ENCODE measurements at regions not wholly inside any gene's neighbourhood (a gene's known extent, or its start where the extent isn't known, plus 50 kb on each side); places are given as distances from the start of the nearest gene placed in this dataset.

DNA sequence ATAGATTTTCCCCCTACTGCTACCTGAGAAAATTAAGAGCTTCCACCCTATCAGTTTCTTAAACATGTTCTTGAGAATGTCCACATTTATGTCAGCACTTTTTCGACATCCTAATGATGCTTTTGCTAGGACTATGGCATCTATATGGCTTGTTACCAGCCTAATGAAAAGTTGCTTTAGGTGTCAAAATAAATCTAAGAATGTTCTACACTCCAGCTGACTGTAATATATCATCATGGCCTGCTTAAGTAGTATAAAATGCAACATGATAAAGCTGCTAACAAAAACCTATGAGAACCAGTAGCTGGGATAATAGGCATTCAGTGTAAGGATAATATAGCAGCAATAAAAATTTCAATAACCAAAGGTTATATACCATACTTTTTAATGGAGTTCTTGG is 1983.5 kb upstream of the CELF4 start:
- H3K4me2 ChIP-seq (ENCODE audit: low read length), result no peak overlapping the region
- no peaks in the 10 kb centered on the region for H3K4me1 ChIP-seq (ENCODE audit: insufficient read depth, low read length, severe bottlenecking)
- no peaks in the 10 kb centered on the region for H3K27me3 ChIP-seq (ENCODE audit: insufficient read depth, low read length)
- H2AFZ ChIP-seq (ENCODE audit: low read length), result no peak overlapping the region
- H3K9ac ChIP-seq (ENCODE audit: low read length), result no peak overlapping the region
- no peak overlapping the region for H3K27ac ChIP-seq (ENCODE audit: low read depth, low read length, poor library complexity, severe bottlenecking)
- H3K36me3 ChIP-seq (ENCODE audit: insufficient read depth, low read length), result no peaks in the 10 kb centered on the region
- no peaks in the 10 kb centered on the region for H3K9me2 ChIP-seq (ENCODE audit: low read depth, low read length)
- H4K20me1 ChIP-seq (ENCODE audit: insufficient read depth, low read length), result no peaks in the 10 kb centered on the region
- TF ChIP-seq, protein P1, sequence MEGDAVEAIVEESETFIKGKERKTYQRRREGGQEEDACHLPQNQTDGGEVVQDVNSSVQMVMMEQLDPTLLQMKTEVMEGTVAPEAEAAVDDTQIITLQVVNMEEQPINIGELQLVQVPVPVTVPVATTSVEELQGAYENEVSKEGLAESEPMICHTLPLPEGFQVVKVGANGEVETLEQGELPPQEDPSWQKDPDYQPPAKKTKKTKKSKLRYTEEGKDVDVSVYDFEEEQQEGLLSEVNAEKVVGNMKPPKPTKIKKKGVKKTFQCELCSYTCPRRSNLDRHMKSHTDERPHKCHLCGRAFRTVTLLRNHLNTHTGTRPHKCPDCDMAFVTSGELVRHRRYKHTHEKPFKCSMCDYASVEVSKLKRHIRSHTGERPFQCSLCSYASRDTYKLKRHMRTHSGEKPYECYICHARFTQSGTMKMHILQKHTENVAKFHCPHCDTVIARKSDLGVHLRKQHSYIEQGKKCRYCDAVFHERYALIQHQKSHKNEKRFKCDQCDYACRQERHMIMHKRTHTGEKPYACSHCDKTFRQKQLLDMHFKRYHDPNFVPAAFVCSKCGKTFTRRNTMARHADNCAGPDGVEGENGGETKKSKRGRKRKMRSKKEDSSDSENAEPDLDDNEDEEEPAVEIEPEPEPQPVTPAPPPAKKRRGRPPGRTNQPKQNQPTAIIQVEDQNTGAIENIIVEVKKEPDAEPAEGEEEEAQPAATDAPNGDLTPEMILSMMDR (IDR thresholded peaks at IDR 0.05; ENCODE audit: low read length), result no peak
- no peak for TF ChIP-seq EZH2 (IDR thresholded peaks at IDR 0.05; ENCODE audit: borderline replicate concordance, low read length)
- H3F3A ChIP-seq (ENCODE audit: insufficient read depth, low read length), result no peaks in the 10 kb centered on the region
- no peaks in the 10 kb centered on the region for H3K9me3 ChIP-seq (ENCODE audit: low read length)
- H3K4me3 ChIP-seq (ENCODE audit: low read depth, low read length, poor library complexity, severe bottlenecking), result no peak overlapping the region
- H3K79me2 ChIP-seq (ENCODE audit: insufficient read depth, low read length), result no peaks in the 10 kb centered on the region

DNA sequence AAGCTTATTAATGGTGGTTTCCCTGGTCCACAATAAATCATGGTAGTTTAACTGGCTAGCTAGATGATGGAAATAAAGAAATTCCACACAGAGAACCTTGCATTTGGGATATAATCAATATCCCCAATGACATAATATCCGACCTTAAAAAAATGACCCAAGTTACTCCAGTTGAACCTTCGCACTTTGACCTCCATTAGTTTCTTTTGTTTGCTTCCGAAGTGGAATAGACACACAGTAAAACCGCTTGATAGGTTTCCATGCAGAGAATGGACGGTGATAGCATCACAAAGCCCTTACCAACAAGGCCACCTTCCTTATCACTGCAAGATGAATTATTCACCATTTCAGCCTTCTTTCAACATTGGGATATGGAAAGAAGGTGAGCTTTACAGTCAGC is 1966.1 kb upstream of the CELF4 start:
- no peaks in the 10 kb centered on the region for H3K79me2 ChIP-seq (ENCODE audit: insufficient read depth, low read length)
- no peaks in the 10 kb centered on the region for H3K36me3 ChIP-seq (ENCODE audit: insufficient read depth, low read length)
- no peak overlapping the region for H3K4me2 ChIP-seq (ENCODE audit: low read length)
- H3F3A ChIP-seq (ENCODE audit: insufficient read depth, low read length), result no peaks in the 10 kb centered on the region
- H2AFZ ChIP-seq (ENCODE audit: low read length), result no peak overlapping the region
- H3K9me3 ChIP-seq (ENCODE audit: low read length), result no peaks in the 10 kb centered on the region
- no peak overlapping the region for H3K27ac ChIP-seq (ENCODE audit: low read depth, low read length, poor library complexity, severe bottlenecking)
- H3K9me2 ChIP-seq (ENCODE audit: low read depth, low read length), result no peaks in the 10 kb centered on the region
- no peak overlapping the region for H3K9ac ChIP-seq (ENCODE audit: low read length)
- TF ChIP-seq EZH2 (IDR thresholded peaks at IDR 0.05; ENCODE audit: borderline replicate concordance, low read length), result no peak
- TF ChIP-seq, protein P1 (IDR thresholded peaks at IDR 0.05; ENCODE audit: low read length), result no peak
- H3K4me3 ChIP-seq (ENCODE audit: low read depth, low read length, poor library complexity, severe bottlenecking), result no peak overlapping the region
- H3K4me1 ChIP-seq (ENCODE audit: insufficient read depth, low read length, severe bottlenecking), result no peaks in the 10 kb centered on the region
- H4K20me1 ChIP-seq (ENCODE audit: insufficient read depth, low read length), result no peaks in the 10 kb centered on the region
- H3K27me3 ChIP-seq (ENCODE audit: insufficient read depth, low read length), result no peaks in the 10 kb centered on the region

DNA sequence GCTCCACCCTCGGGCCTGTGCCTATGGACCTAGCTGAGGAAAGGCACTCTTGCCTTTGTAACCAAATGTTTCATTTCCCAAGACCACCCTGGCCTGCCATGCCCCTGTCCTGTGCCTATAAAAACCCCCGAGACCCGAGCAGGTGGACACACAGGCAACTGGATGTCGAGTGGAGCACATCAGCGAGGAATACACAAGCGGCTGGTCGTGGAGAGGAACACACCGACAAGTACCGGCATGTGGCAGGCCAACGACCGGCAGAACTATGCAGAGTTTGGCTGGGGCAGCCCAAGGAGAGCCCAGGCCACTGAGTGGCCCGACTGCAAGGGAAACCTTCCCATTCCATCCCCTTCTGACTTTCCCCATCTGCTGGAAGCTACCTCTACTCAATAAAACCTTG is 1963.8 kb upstream of the CELF4 start:
- no peaks in the 10 kb centered on the region for H3K36me3 ChIP-seq (ENCODE audit: insufficient read depth, low read length)
- no peak overlapping the region for H3K4me2 ChIP-seq (ENCODE audit: low read length)
- no peaks in the 10 kb centered on the region for H3K9me3 ChIP-seq (ENCODE audit: low read length)
- H2AFZ ChIP-seq (ENCODE audit: low read length), result no peak overlapping the region
- no peaks in the 10 kb centered on the region for H3K79me2 ChIP-seq (ENCODE audit: insufficient read depth, low read length)
- TF ChIP-seq EZH2 (IDR thresholded peaks at IDR 0.05; ENCODE audit: borderline replicate concordance, low read length), result no peak
- TF ChIP-seq, protein P1 (IDR thresholded peaks at IDR 0.05; ENCODE audit: low read length), result no peak
- H3K9me2 ChIP-seq (ENCODE audit: low read depth, low read length), result no peaks in the 10 kb centered on the region
- no peaks in the 10 kb centered on the region for H3K27me3 ChIP-seq (ENCODE audit: insufficient read depth, low read length)
- H3K4me1 ChIP-seq (ENCODE audit: insufficient read depth, low read length, severe bottlenecking), result no peaks in the 10 kb centered on the region
- H3K9ac ChIP-seq (ENCODE audit: low read length), result no peak overlapping the region
- no peak overlapping the region for H3K27ac ChIP-seq (ENCODE audit: low read depth, low read length, poor library complexity, severe bottlenecking)
- H3F3A ChIP-seq (ENCODE audit: insufficient read depth, low read length), result no peaks in the 10 kb centered on the region
- H4K20me1 ChIP-seq (ENCODE audit: insufficient read depth, low read length), result no peaks in the 10 kb centered on the region
- no peak overlapping the region for H3K4me3 ChIP-seq (ENCODE audit: low read depth, low read length, poor library complexity, severe bottlenecking)
